DOHH2 (cell line): ENCODE measurements at regions not wholly inside any gene's neighbourhood (a gene's known extent, or its start where the extent isn't known, plus 50 kb on each side); places are given as distances from the start of the nearest gene placed in this dataset.

Source experiments
- CTCF ChIP-seq: fragments of 200-600 bp; sonication (generic); IDR thresholded peaks from one replicate; pipeline ENCODE4 v1.5.1; 2014; ENCODE audit warnings: antibody characterized with exemption, mild to moderate bottlenecking, low read depth, low read length; ENCODE audit not compliant: poor library complexity, severe bottlenecking
- EZH2phosphoT487 ChIP-seq: fragments of 200-600 bp; sonication (generic); IDR thresholded peaks from 2 replicates; pipeline ENCODE4 v1.6.1; 2017; ENCODE audit warnings: borderline replicate concordance, mild to moderate bottlenecking, antibody characterized with exemption, low read length, moderate library complexity, mixed read lengths

GRCh38 chr5:164680812-164681520 is 1175.5 kb downstream of the MAT2B start:
- TF ChIP-seq CTCF = no peak
- TF ChIP-seq EZH2phosphoT487 = no peak
